K562 (cell line): ENCODE measurements at regions not wholly inside any gene's neighbourhood (a gene's known extent, or its start where the extent isn't known, plus 50 kb on each side); places are given as distances from the start of the nearest gene placed in this dataset.

Source experiments
- ATAC-seq: fragments of 200-7000 bp; cut with Tn5 transposase; 3 replicates; pipeline ENCODE4 v1.9.1; 2020; ENCODE audit warnings: moderate library complexity
- BruUV-seq: library from RNA; stranded (reverse); fragments of 400-500 nt; replicated peaks from 2 replicates; lab custom pipeline; 2021; lab: Mats Ljungman, UMichigan
- CTCF ChIA-PET: fragments of 300-600 bp; formaldehyde crosslinking; extraction: SDS; loops from one replicate; lab custom pipeline; 2021; ENCODE audit warnings: low intra/inter-chr PET ratio; lab: Yijun Ruan, JAX
- POLR2A ChIA-PET: fragments of 300-600, 350-650 bp; sonication (Branson Sonifier 250); formaldehyde crosslinking; extraction: SDS; loops from one replicate; lab custom pipeline; 2021; ENCODE audit warnings: antibody characterized with exemption, inconsistent platforms; lab: Yijun Ruan, JAX
- DNase-seq, 4 experiments: peaks; one replicate each; pipeline versions ENCODE4 v3.0.0 to v3.0.0-alpha.2; 2011 to 2018; ENCODE audit warnings: low spot score in 3 of 4, mixed read lengths in 3 of 4; ENCODE audit errors: extremely low read depth in 1 of 4
- FAIRE-seq: peaks from 2 replicates; lab custom pipeline; 2011; peaks lifted over from hg19 to GRCh38; lab: Jason Lieb, UNC
- H2AFZ ChIP-seq: 2 replicates; pipeline ENCODE4 v1.6.0; 2011; ENCODE audit warnings: low read depth, low read length, control low read depth, inconsistent platforms
- H3K27ac ChIP-seq: fragments of 200-600 bp; 3 replicates; pipeline ENCODE4 v1.8.0; 2011; ENCODE audit warnings: low read depth, mild to moderate bottlenecking, control low read depth, inconsistent platforms, low read length, moderate library complexity, mixed read lengths; ENCODE audit errors: extremely low read depth
- H3K27me3 ChIP-seq, 2 experiments: fragments of 300-600 bp in 1 of 2; 2 replicates in 1 of 2; 3 replicates in 1 of 2; pipeline versions ENCODE4 v1.6.0 to v1.8.0; 2011; ENCODE audit warnings: inconsistent platforms in 2 of 2, low read length in 2 of 2, mild to moderate bottlenecking in 1 of 2, mixed read lengths in 1 of 2, moderate library complexity in 1 of 2; ENCODE audit not compliant: control insufficient read depth in 2 of 2, insufficient read depth in 2 of 2
- H3K36me3 ChIP-seq: fragments of 300-600 bp; 3 replicates; pipeline ENCODE4 v1.8.0; 2011; ENCODE audit warnings: mild to moderate bottlenecking, low read length, inconsistent platforms; ENCODE audit not compliant: control insufficient read depth, insufficient read depth
- H3K4me1 ChIP-seq, 2 experiments: fragments of 200-600 bp in 1 of 2; replicated peaks in 1 of 2; 2 replicates in 1 of 2; 3 replicates in 1 of 2; pipeline versions ENCODE4 v1.5.1 to v1.8.0; 2011; ENCODE audit warnings: inconsistent platforms in 2 of 2, low read length in 2 of 2, mild to moderate bottlenecking in 1 of 2, mixed read lengths in 1 of 2, moderate library complexity in 1 of 2; ENCODE audit not compliant: control insufficient read depth in 2 of 2, insufficient read depth in 2 of 2
- H3K4me2 ChIP-seq: 2 replicates; pipeline ENCODE4 v1.6.1; 2011; ENCODE audit warnings: low read length, control low read depth, inconsistent platforms, mixed read lengths; ENCODE audit not compliant: insufficient read depth
- H3K4me3 ChIP-seq: fragments of 200-600 bp; sonication (generic), shearing (Covaris generic); 2 replicates; pipeline ENCODE4 v1.5.1; 2016; ENCODE audit warnings: control low read depth, inconsistent platforms
- H3K79me2 ChIP-seq: fragments of 200-600 bp; 3 replicates; pipeline ENCODE4 v1.8.0; 2011; ENCODE audit warnings: low read length, inconsistent platforms; ENCODE audit not compliant: control insufficient read depth, insufficient read depth
- H3K9ac ChIP-seq, 2 experiments: 2 replicates each; pipeline versions ENCODE4 v1.6.0 to v1.6.1; 2011; ENCODE audit warnings: low read depth in 2 of 2, low read length in 2 of 2, control low read depth in 1 of 2, inconsistent platforms in 1 of 2, mild to moderate bottlenecking in 1 of 2, mixed read lengths in 1 of 2; ENCODE audit not compliant: insufficient read depth in 1 of 2
- H3K9me1 ChIP-seq: one replicate; pipeline ENCODE4 v1.6.0; 2011; ENCODE audit warnings: inconsistent platforms, mild to moderate bottlenecking, low read length, moderate library complexity; ENCODE audit not compliant: control insufficient read depth, insufficient read depth
- H3K9me3 ChIP-seq: replicated peaks from 2 replicates; pipeline ENCODE4 v1.5.1; 2011; ENCODE audit warnings: low read depth, low read length, inconsistent platforms; ENCODE audit not compliant: control insufficient read depth, insufficient read depth
- H4K20me1 ChIP-seq: replicated peaks from 2 replicates; pipeline ENCODE4 v1.6.1; 2011; ENCODE audit warnings: low read length, inconsistent platforms, mixed read lengths; ENCODE audit not compliant: control insufficient read depth, insufficient read depth
- RAD21 ChIP-seq, 2 experiments: fragments of 250-450 bp in 1 of 2; fragments of 450-650 bp in 1 of 2; sonication (Bioruptor Pico) in 1 of 2; formaldehyde crosslinking in 1 of 2; IDR thresholded peaks in 1 of 2; conservative IDR thresholded peaks in 1 of 2; 2 replicates each; pipeline versions ENCODE4 v1.4.0 to v1.8.0; 2020 to 2022; ENCODE audit warnings: mild to moderate bottlenecking in 2 of 2, moderate library complexity in 1 of 2
- SMC3 ChIP-seq: conservative IDR thresholded peaks from 2 replicates; pipeline ENCODE4 v1.6.1; 2011; ENCODE audit warnings: low read depth, low read length, improper control_type of control experiment; ENCODE audit not compliant: insufficient read depth
- WGBS: fragments of 100-300 bp; shearing (Covaris generic); methylation state at CpG from one replicate; pipeline ENCODE4 v1.1.6; 2016; ENCODE audit warnings: low coverage, mixed read lengths; ENCODE audit not compliant: insufficient coverage; ENCODE audit errors: missing lambda C conversion rate; 5-methylcytosine and 5-hydroxymethylcytosine counted together
- in situ Hi-C: fragments of 300-500 bp; cut with MboI; formaldehyde crosslinking; loops from 4 replicates; pipeline ENCODE4 v1.15.0; 2018; ENCODE audit warnings: inconsistent platforms, mixed read lengths
- intact Hi-C: fragments of 100-400 bp; cut with micrococcal nuclease; formaldehyde crosslinking; loops from 2 replicates; pipeline ENCODE4 v1.14.2; 2022
- TF ChIP-seq, protein P1 (sequence below), 2 experiments: fragments of 450-650 bp; formaldehyde crosslinking in 1 of 2; IDR thresholded peaks; 2 replicates each; pipeline versions ENCODE4 v1.4.0 to v1.6.1; 2014 to 2020; ENCODE audit warnings: mild to moderate bottlenecking in 2 of 2, borderline replicate concordance in 1 of 2, low read depth in 1 of 2
- TF ChIP-seq, protein P2 (sequence below): fragments of 450-650 bp; IDR thresholded peaks from 2 replicates; pipeline ENCODE4 v1.6.1; 2017; ENCODE audit warnings: antibody characterized with exemption, mild to moderate bottlenecking

DNA sequence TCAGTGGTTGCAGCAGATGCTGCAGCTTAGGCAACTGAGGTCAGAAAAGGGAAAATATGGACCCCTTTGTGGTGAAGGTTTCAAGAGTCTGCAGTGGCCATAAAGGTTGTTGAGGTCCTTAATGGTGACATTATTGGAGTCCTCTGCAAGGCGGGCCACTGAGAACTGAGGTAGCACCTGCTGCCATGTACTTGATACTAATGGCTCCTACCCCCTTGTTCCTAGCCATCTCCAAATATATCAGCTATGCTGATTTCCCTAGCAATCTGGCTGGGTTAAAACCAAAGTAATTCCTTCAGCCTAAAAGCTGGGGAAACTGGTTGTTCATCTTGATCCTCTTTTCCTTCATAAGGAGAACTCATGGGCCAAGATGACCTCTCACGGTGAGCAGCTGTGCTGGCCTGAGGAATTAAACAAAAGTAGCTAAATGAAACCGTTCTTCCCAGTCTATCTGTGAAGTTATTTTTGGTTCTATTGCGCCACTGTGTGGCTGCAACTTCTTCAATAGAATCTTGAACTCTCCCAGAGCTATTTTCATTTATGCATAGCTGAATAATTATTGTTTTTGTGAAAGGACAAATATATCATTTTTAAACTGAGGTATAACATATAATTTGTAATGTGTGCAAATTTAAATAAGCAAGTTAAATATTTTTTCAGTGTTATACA lies 76.1 kb upstream of the PLSCR4 start:
- Histone ChIP-seq H3K4me1 (no peaks in the 10 kb centered on the region), H3K9me1 (no peaks in the 10 kb centered on the region), H3K4me3 (no peak overlapping the region), H3K36me3 (no peaks in the 10 kb centered on the region), H2AFZ (no peak overlapping the region), H3K27me3 (no peaks in the 10 kb centered on the region), H3K79me2 (no peaks in the 10 kb centered on the region), H4K20me1 (no peaks in the 10 kb centered on the region), H3K9ac (no peak overlapping the region), H3K27ac (no peak overlapping the region), H3K4me2 (no peak overlapping the region), H3K9me3 (no peaks in the 10 kb centered on the region)
- ATAC-seq (peak; percentile 70; the same call in 2 of the 3 replicates), FAIRE-seq (no peak), DNase-seq (peak in 1 of 4 experiments; percentile 8)
- BruUV-seq, result no TSS peak
- in situ Hi-C loops, result loop anchor here (25.0 kb wide), 1 partner anchor 260 kb away; no protein-coding TSS in a partner anchor
- intact Hi-C loops, result loop anchor here (1.0 kb wide), 3 partner anchors 108 to 262 kb away; no protein-coding TSS in a partner anchor
- ChIA-PET CTCF (interaction anchor here (0.6 to 2.6 kb wide), 5 partner anchors 105 to 1312 kb away, joined by 3 to 12 read pairs (median 3); no protein-coding TSS in a partner anchor), POLR2A (interaction anchor here (0.8 kb wide), 1 partner anchor 137 kb away, joined by 5 read pairs; no protein-coding TSS in a partner anchor)
- WGBS, result 0% methylated on average over 4 of the region's 4 CpGs
- TF ChIP-seq, protein P1, sequence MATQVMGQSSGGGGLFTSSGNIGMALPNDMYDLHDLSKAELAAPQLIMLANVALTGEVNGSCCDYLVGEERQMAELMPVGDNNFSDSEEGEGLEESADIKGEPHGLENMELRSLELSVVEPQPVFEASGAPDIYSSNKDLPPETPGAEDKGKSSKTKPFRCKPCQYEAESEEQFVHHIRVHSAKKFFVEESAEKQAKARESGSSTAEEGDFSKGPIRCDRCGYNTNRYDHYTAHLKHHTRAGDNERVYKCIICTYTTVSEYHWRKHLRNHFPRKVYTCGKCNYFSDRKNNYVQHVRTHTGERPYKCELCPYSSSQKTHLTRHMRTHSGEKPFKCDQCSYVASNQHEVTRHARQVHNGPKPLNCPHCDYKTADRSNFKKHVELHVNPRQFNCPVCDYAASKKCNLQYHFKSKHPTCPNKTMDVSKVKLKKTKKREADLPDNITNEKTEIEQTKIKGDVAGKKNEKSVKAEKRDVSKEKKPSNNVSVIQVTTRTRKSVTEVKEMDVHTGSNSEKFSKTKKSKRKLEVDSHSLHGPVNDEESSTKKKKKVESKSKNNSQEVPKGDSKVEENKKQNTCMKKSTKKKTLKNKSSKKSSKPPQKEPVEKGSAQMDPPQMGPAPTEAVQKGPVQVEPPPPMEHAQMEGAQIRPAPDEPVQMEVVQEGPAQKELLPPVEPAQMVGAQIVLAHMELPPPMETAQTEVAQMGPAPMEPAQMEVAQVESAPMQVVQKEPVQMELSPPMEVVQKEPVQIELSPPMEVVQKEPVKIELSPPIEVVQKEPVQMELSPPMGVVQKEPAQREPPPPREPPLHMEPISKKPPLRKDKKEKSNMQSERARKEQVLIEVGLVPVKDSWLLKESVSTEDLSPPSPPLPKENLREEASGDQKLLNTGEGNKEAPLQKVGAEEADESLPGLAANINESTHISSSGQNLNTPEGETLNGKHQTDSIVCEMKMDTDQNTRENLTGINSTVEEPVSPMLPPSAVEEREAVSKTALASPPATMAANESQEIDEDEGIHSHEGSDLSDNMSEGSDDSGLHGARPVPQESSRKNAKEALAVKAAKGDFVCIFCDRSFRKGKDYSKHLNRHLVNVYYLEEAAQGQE (IDR thresholded peaks at IDR 0.05; ENCODE audit: borderline replicate concordance), result peak; percentile 53; the same call in 1 of the 2 replicates
- TF ChIP-seq, protein P1 (CRISPR knock-in tag; IDR thresholded peaks at IDR 0.05; ENCODE audit: low read depth), result no peak
- TF ChIP-seq, protein P2, sequence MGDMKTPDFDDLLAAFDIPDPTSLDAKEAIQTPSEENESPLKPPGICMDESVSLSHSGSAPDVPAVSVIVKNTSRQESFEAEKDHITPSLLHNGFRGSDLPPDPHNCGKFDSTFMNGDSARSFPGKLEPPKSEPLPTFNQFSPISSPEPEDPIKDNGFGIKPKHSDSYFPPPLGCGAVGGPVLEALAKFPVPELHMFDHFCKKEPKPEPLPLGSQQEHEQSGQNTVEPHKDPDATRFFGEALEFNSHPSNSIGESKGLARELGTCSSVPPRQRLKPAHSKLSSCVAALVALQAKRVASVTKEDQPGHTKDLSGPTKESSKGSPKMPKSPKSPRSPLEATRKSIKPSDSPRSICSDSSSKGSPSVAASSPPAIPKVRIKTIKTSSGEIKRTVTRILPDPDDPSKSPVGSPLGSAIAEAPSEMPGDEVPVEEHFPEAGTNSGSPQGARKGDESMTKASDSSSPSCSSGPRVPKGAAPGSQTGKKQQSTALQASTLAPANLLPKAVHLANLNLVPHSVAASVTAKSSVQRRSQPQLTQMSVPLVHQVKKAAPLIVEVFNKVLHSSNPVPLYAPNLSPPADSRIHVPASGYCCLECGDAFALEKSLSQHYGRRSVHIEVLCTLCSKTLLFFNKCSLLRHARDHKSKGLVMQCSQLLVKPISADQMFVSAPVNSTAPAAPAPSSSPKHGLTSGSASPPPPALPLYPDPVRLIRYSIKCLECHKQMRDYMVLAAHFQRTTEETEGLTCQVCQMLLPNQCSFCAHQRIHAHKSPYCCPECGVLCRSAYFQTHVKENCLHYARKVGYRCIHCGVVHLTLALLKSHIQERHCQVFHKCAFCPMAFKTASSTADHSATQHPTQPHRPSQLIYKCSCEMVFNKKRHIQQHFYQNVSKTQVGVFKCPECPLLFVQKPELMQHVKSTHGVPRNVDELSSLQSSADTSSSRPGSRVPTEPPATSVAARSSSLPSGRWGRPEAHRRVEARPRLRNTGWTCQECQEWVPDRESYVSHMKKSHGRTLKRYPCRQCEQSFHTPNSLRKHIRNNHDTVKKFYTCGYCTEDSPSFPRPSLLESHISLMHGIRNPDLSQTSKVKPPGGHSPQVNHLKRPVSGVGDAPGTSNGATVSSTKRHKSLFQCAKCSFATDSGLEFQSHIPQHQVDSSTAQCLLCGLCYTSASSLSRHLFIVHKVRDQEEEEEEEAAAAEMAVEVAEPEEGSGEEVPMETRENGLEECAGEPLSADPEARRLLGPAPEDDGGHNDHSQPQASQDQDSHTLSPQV, result no peak
- TF ChIP-seq SMC3, result peak; percentile 29; the same call in 1 of the 2 replicates
- TF ChIP-seq RAD21 (CRISPR knock-in tag; conservative IDR thresholded peaks at IDR 0.05 in 1 of 2, IDR thresholded peaks at IDR 0.05 in 1 of 2), result peak; percentile 59 to 69
